ENCODE measurements at regions not wholly inside any gene's neighbourhood (a gene's known extent, or its start where the extent isn't known, plus 50 kb on each side); places are given as distances from the start of the nearest gene placed in this dataset.

DNA sequence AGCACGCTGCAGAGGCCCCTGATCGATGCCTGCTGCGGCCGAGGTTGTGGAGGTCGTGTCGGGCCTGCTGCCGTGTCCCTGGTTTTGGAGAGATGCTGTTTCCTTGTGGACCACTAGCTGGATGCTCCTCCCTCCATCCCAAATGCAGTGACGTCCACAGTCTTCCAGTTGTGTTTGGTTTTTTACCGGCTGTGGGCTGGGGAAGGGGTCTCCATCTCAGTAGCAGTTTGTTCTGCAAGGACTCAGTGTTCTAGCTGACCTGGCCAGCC lies 143.0 kb upstream of the SHH start:
- Histone ChIP-seq H3K4me3 (ENCODE audit: insufficient read depth, low read depth, low read length) (no peak overlapping the region), H4K20me1 (ENCODE audit: insufficient read depth, low read length) (no peaks in the 10 kb centered on the region), H3K9ac (ENCODE audit: low read length) (no peak overlapping the region), H3K9me3 (ENCODE audit: insufficient read depth, low read depth, low read length) (no peaks in the 10 kb centered on the region), H2AFZ (ENCODE audit: low read depth, low read length) (no peak overlapping the region), H3K27ac (ENCODE audit: low read depth, low read length) (no peak overlapping the region), H3K4me2 (ENCODE audit: low read length) (no peak overlapping the region), H3K79me2 (ENCODE audit: insufficient read depth, low read length) (no peaks in the 10 kb centered on the region), H3K4me1 (ENCODE audit: insufficient read depth, low read length) (peaks cover 23% of the 10 kb centered on the region), H3K27me3 (ENCODE audit: insufficient read depth, low read length) (no peaks in the 10 kb centered on the region), H3K36me3 (ENCODE audit: insufficient read depth, low read length) (no peaks in the 10 kb centered on the region)
- H3K27me3 Mint-ChIP-seq (ENCODE audit: low read depth, unreplicated experiment), result peaks cover 11% of the 10 kb centered on the region
- no peak for TF ChIP-seq EZH2 (IDR thresholded peaks at IDR 0.05; ENCODE audit: insufficient read depth, low read length)
- TF ChIP-seq, protein P1, sequence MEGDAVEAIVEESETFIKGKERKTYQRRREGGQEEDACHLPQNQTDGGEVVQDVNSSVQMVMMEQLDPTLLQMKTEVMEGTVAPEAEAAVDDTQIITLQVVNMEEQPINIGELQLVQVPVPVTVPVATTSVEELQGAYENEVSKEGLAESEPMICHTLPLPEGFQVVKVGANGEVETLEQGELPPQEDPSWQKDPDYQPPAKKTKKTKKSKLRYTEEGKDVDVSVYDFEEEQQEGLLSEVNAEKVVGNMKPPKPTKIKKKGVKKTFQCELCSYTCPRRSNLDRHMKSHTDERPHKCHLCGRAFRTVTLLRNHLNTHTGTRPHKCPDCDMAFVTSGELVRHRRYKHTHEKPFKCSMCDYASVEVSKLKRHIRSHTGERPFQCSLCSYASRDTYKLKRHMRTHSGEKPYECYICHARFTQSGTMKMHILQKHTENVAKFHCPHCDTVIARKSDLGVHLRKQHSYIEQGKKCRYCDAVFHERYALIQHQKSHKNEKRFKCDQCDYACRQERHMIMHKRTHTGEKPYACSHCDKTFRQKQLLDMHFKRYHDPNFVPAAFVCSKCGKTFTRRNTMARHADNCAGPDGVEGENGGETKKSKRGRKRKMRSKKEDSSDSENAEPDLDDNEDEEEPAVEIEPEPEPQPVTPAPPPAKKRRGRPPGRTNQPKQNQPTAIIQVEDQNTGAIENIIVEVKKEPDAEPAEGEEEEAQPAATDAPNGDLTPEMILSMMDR (IDR thresholded peaks at IDR 0.05; ENCODE audit: insufficient read depth, low read depth, low read length), result no peak
- no peak for FAIRE-seq
- no peaks in the 10 kb centered on the region for H3K36me3 Mint-ChIP-seq (ENCODE audit: low read depth, unreplicated experiment)
- H3K4me3 Mint-ChIP-seq (ENCODE audit: unreplicated experiment), result no peak overlapping the region
- H3K4me1 Mint-ChIP-seq (ENCODE audit: low read depth, unreplicated experiment), result peaks cover 22% of the 10 kb centered on the region
- DNase-seq (ENCODE audit: low read depth), result no peak
- H3K27ac Mint-ChIP-seq (ENCODE audit: unreplicated experiment), result no peak overlapping the region
- H3K9me3 Mint-ChIP-seq (ENCODE audit: unreplicated experiment), result no peaks in the 10 kb centered on the region

DNA sequence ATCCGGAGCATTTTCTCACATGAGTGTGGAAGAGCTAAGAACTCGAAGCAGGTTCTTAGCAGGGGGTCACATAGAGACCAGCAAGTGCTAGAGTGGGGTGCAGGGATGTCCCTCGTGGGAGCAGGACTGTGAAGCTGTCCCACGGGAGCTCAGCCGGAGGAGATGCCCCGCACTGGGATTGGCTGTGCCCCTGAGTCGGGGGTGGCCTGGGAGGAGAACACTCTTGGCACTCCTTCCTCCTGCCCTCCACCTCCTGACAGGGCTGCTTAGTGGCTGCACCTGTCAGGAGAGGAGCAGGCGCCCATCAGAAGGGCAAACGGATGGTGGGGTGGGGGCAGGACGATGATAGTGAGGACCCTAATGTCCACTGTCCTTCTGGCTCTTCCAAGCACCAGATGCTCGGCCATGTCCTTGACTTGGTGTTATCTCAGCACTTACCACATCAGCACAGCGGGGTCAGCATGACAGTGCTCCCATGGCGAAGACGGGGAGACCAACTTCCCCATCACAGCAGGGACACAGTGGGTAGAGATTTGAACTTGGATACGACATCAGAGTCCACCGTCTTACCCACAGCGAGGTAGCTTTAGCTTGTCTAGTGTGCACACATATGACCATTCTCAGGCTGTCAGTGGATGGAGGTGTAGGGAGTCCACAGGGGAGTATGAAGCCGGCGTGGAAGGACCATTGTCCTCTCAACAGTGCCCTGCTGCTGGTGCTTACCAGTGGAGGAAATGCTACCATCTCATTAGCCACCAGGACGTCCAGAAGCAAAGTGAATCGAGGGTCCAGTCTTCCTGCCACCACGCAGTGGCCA lies 142.5 kb upstream of the SHH start:
- H3K4me2 ChIP-seq (ENCODE audit: low read length), result no peak overlapping the region
- Mint-ChIP-seq H3K36me3 (ENCODE audit: low read depth, unreplicated experiment) (no peaks in the 10 kb centered on the region), H3K9me3 (ENCODE audit: unreplicated experiment) (no peaks in the 10 kb centered on the region), H3K4me3 (ENCODE audit: unreplicated experiment) (no peak overlapping the region), H3K27me3 (ENCODE audit: low read depth, unreplicated experiment) (peaks cover 11% of the 10 kb centered on the region), H3K4me1 (ENCODE audit: low read depth, unreplicated experiment) (peaks cover 23% of the 10 kb centered on the region), H3K27ac (ENCODE audit: unreplicated experiment) (no peak overlapping the region)
- no peaks in the 10 kb centered on the region for H3K79me2 ChIP-seq (ENCODE audit: insufficient read depth, low read length)
- no peaks in the 10 kb centered on the region for H3K27me3 ChIP-seq (ENCODE audit: insufficient read depth, low read length)
- H3K9ac ChIP-seq (ENCODE audit: low read length), result no peak overlapping the region
- DNase-seq (ENCODE audit: low read depth) (no peak), FAIRE-seq (no peak)
- no peaks in the 10 kb centered on the region for H3K36me3 ChIP-seq (ENCODE audit: insufficient read depth, low read length)
- TF ChIP-seq, protein P1 (IDR thresholded peaks at IDR 0.05; ENCODE audit: insufficient read depth, low read depth, low read length), result no peak
- TF ChIP-seq EZH2 (IDR thresholded peaks at IDR 0.05; ENCODE audit: insufficient read depth, low read length), result no peak
- H2AFZ ChIP-seq (ENCODE audit: low read depth, low read length), result no peak overlapping the region
- H4K20me1 ChIP-seq (ENCODE audit: insufficient read depth, low read length), result no peaks in the 10 kb centered on the region
- H3K9me3 ChIP-seq (ENCODE audit: insufficient read depth, low read depth, low read length), result no peaks in the 10 kb centered on the region
- peaks cover 25% of the 10 kb centered on the region for H3K4me1 ChIP-seq (ENCODE audit: insufficient read depth, low read length)
- H3K4me3 ChIP-seq (ENCODE audit: insufficient read depth, low read depth, low read length), result no peak overlapping the region
- no peak overlapping the region for H3K27ac ChIP-seq (ENCODE audit: low read depth, low read length)

DNA sequence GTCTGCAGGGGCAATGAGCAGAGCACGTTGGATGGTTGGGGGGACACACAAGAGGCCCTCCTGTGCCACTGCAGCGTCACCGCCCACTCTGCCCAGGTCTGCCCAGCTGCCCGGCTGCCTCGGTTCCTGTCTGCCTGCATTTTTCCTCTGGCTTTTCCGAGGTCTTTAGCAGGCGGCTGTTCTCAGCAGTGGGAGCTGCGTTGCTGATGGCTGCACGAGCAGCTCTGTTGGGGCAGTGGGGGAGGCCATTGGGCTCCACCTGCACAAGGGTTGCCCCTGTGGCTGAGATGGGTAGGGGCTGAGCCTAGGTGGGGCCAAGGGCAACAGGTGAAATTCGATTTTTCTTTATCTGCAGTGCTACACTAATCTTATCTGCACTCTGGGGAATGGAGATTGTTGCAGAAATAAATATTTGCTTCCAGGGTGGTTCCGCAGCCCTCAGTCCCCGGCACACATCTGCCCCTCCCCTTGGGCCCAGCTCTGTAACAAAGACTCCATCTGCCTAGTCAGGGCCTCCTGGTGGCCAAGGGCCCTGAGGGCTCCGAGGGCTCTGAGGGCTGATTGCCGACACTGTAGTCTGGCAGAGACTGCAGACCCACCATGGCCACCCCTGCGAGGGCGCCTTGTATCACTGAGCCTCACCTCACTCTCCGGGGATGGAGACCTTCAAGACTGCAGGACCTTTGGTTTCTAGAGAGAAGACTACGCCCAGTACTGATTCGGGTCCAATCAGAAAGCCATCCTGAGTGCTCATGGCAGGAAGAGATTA lies 141.7 kb upstream of the SHH start:
- H3K27me3 ChIP-seq (ENCODE audit: insufficient read depth, low read length), result no peaks in the 10 kb centered on the region
- Mint-ChIP-seq H3K27ac (ENCODE audit: unreplicated experiment) (no peak overlapping the region), H3K4me3 (ENCODE audit: unreplicated experiment) (no peak overlapping the region), H3K9me3 (ENCODE audit: unreplicated experiment) (no peaks in the 10 kb centered on the region), H3K27me3 (ENCODE audit: low read depth, unreplicated experiment) (peaks cover 11% of the 10 kb centered on the region), H3K4me1 (ENCODE audit: low read depth, unreplicated experiment) (peaks cover 23% of the 10 kb centered on the region), H3K36me3 (ENCODE audit: low read depth, unreplicated experiment) (no peaks in the 10 kb centered on the region)
- TF ChIP-seq, protein P1 (IDR thresholded peaks at IDR 0.05; ENCODE audit: insufficient read depth, low read depth, low read length), result no peak
- no peak for TF ChIP-seq EZH2 (IDR thresholded peaks at IDR 0.05; ENCODE audit: insufficient read depth, low read length)
- no peaks in the 10 kb centered on the region for H3K9me3 ChIP-seq (ENCODE audit: insufficient read depth, low read depth, low read length)
- no peaks in the 10 kb centered on the region for H3K36me3 ChIP-seq (ENCODE audit: insufficient read depth, low read length)
- no peaks in the 10 kb centered on the region for H4K20me1 ChIP-seq (ENCODE audit: insufficient read depth, low read length)
- FAIRE-seq (no peak), DNase-seq (ENCODE audit: low read depth) (no peak)
- H3K79me2 ChIP-seq (ENCODE audit: insufficient read depth, low read length), result no peaks in the 10 kb centered on the region
- H3K4me3 ChIP-seq (ENCODE audit: insufficient read depth, low read depth, low read length), result no peak overlapping the region
- H3K4me2 ChIP-seq (ENCODE audit: low read length), result no peak overlapping the region
- peaks cover 25% of the 10 kb centered on the region for H3K4me1 ChIP-seq (ENCODE audit: insufficient read depth, low read length)
- H3K27ac ChIP-seq (ENCODE audit: low read depth, low read length), result no peak overlapping the region
- no peak overlapping the region for H2AFZ ChIP-seq (ENCODE audit: low read depth, low read length)
- no peak overlapping the region for H3K9ac ChIP-seq (ENCODE audit: low read length)
